Psoas muscle (tissue), 7 donors: ENCODE measurements at regions not wholly inside any gene's neighbourhood (a gene's known extent, or its start where the extent isn't known, plus 50 kb on each side); places are given as distances from the start of the nearest gene placed in this dataset.

Experiments used
- ATAC-seq, 4 donors: fragments of 200-7000 bp; cut with Tn5 transposase; one replicate each; pipeline ENCODE4 v1.9.1; 2020; ENCODE audit warnings: moderate library complexity in 3 of 4, mild to moderate bottlenecking in 2 of 4
- DNase-seq, 2 donors: peaks; one replicate each; pipeline ENCODE4 v3.0.0-alpha.2; 2020
- H3K27ac ChIP-seq: fragments of 200-600 bp; one replicate; pipeline ENCODE4 v1.8.0; 2022
- H3K27me3 ChIP-seq, 3 donors: fragments of 200-600 bp in 1 of 3; one replicate each; pipeline versions ENCODE4 v1.6.1 to v1.8.0; 2013 to 2022; ENCODE audit warnings: low read length in 2 of 3, mild to moderate bottlenecking in 2 of 3, moderate library complexity in 1 of 3; ENCODE audit not compliant: insufficient read depth in 3 of 3
- H3K36me3 ChIP-seq, 2 donors: fragments of 200-600 bp in 1 of 2; one replicate each; pipeline versions ENCODE4 v1.6.1 to v1.8.0; 2013 to 2022; ENCODE audit warnings: low read depth in 1 of 2, mild to moderate bottlenecking in 1 of 2, moderate library complexity in 1 of 2; ENCODE audit not compliant: insufficient read depth in 1 of 2
- H3K4me1 ChIP-seq: fragments of 200-600 bp; one replicate; pipeline ENCODE4 v1.8.0; 2022
- H3K4me3 ChIP-seq: fragments of 200-600 bp; one replicate; pipeline ENCODE4 v1.8.0; 2022; ENCODE audit warnings: mild to moderate bottlenecking
- H3K9me3 ChIP-seq: fragments of 200-600 bp; one replicate; pipeline ENCODE4 v1.8.0; 2022
- WGBS, 3 donors: extraction: QIAGEN DNeasy Blood & Tissue Kit; methylation state at CpG; one replicate each; pipeline versions ENCODE4 v1.1.6 to v1.1.7; 2013; 5-methylcytosine and 5-hydroxymethylcytosine counted together
- intact Hi-C, 2 donors: fragments of 100-400 bp; cut with DNase I; formaldehyde crosslinking; loops; one replicate each; pipeline versions ENCODE4 v1.11.0 to v1.14.2; 2022
- TF ChIP-seq, protein P1 (sequence below): fragments of 200-600 bp; IDR thresholded peaks from one replicate; pipeline ENCODE4 v1.8.0; 2022; ENCODE audit warnings: antibody characterized with exemption
- donor health status: healthy with polysubstance abuse.
- donor health status: DM: no; HTN: no; CAD: no; lungs with moderate emphysema.
- donor health status: Bipolar disorder and iron deficiency.
- donor health status: healthy.
- donor health status: DM: yes; HTN: yes; CAD: no.
- donor health status: DM: no; HTN: no; CAD: no.
- donor health status: DM: yes; HTN: yes; CAD: no.

DNA sequence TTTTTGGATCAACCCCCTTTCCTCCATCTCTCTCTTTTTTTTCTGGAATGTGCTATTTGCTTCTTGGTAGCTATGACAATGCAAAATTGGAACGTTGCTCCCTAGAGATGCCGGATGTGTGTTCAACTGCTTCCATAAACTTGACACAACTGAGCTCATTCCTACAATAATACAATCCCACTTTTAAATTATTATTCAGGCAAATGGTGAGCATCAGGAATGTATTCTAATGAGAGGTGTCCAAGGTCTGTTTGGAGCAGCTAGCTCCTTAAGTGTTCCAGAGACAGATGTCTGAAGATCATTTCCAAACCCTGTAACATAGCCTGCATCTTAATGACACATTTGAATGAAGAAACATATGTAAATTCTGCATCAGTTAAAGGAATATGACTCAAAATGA, 518.4 kb downstream of the TAF11L14 start:
- TF ChIP-seq, protein P1, sequence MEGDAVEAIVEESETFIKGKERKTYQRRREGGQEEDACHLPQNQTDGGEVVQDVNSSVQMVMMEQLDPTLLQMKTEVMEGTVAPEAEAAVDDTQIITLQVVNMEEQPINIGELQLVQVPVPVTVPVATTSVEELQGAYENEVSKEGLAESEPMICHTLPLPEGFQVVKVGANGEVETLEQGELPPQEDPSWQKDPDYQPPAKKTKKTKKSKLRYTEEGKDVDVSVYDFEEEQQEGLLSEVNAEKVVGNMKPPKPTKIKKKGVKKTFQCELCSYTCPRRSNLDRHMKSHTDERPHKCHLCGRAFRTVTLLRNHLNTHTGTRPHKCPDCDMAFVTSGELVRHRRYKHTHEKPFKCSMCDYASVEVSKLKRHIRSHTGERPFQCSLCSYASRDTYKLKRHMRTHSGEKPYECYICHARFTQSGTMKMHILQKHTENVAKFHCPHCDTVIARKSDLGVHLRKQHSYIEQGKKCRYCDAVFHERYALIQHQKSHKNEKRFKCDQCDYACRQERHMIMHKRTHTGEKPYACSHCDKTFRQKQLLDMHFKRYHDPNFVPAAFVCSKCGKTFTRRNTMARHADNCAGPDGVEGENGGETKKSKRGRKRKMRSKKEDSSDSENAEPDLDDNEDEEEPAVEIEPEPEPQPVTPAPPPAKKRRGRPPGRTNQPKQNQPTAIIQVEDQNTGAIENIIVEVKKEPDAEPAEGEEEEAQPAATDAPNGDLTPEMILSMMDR: no peak

GRCh38 chr5:18158166-18158565, 523.9 kb downstream of the TAF11L14 start:
- no peaks in the 10 kb centered on the region for H3K36me3 ChIP-seq
- H3K4me3 ChIP-seq: no peak overlapping the region
- ATAC-seq (no peak), DNase-seq (no peak)
- H3K27ac ChIP-seq: no peak overlapping the region
- H3K9me3 ChIP-seq: no peaks in the 10 kb centered on the region
- TF ChIP-seq, protein P1: no peak
- H3K4me1 ChIP-seq: no peaks in the 10 kb centered on the region
- no peaks in the 10 kb centered on the region for H3K27me3 ChIP-seq
- 88 to 95% (median 91%) methylated on average over 2 of the region's 2 CpGs for WGBS, 3 donors
- intact Hi-C loops: no loop called here

More for the DNA sequence above, 518.4 kb downstream of the TAF11L14 start:
- Histone ChIP-seq H3K4me3 (no peak overlapping the region), H3K4me1 (no peaks in the 10 kb centered on the region), H3K36me3 (no peaks in the 10 kb centered on the region), H3K9me3 (no peaks in the 10 kb centered on the region), H3K27ac (no peak overlapping the region), H3K27me3 (no peaks in the 10 kb centered on the region)
- DNase-seq (no peak), ATAC-seq (no peak)
- intact Hi-C loops: no loop called here
- 51 to 71% (median 65%) methylated on average over 2 of the region's 2 CpGs for WGBS, 3 donors

- H3K27ac ChIP-seq: no peak overlapping the region
- H3K27me3 ChIP-seq: no peaks in the 10 kb centered on the region
- no peak for DNase-seq
- H3K9me3 ChIP-seq: peaks cover 4% of the 10 kb centered on the region
- TF ChIP-seq, protein P1: no peak
- 62 to 72% (median 71%) methylated on average over 1 of the region's 1 CpG for WGBS, 3 donors
- no peak overlapping the region for H3K4me3 ChIP-seq
- no peaks in the 10 kb centered on the region for H3K4me1 ChIP-seq
- ATAC-seq: no peak
- intact Hi-C loops: no loop called here
- H3K36me3 ChIP-seq: no peaks in the 10 kb centered on the region
These were observed 525.1 kb downstream of the TAF11L14 start for GRCh38 chr5:18159331-18159730.

- H3K27me3 ChIP-seq: no peaks in the 10 kb centered on the region
- no peaks in the 10 kb centered on the region for H3K4me1 ChIP-seq
- DNase-seq (no peak), ATAC-seq (no peak)
- WGBS, 3 donors: 71 to 77% (median 77%) methylated on average over 3 of the region's 3 CpGs
- H3K27ac ChIP-seq: no peak overlapping the region
- TF ChIP-seq, protein P1: no peak
- no peak overlapping the region for H3K4me3 ChIP-seq
- H3K36me3 ChIP-seq: no peaks in the 10 kb centered on the region
- no peaks in the 10 kb centered on the region for H3K9me3 ChIP-seq
- intact Hi-C loops: no loop called here
These were observed 537.4 kb downstream of the TAF11L14 start for GRCh38 chr5:18171684-18172083.

GRCh38 chr5:18179579-18179978, 545.3 kb downstream of the TAF11L14 start:
- DNase-seq (no peak), ATAC-seq (no peak)
- Histone ChIP-seq H3K4me1 (no peaks in the 10 kb centered on the region), H3K9me3 (peaks cover 5% of the 10 kb centered on the region), H3K4me3 (no peak overlapping the region), H3K27me3 (no peaks in the 10 kb centered on the region), H3K27ac (no peak overlapping the region), H3K36me3 (no peaks in the 10 kb centered on the region)
- TF ChIP-seq, protein P1: no peak
- intact Hi-C loops: no loop called here
- WGBS, 3 donors: 51 to 61% (median 52%) methylated on average over 3 of the region's 3 CpGs
